ENCODE measurements at regions not wholly inside any gene's neighbourhood (a gene's known extent, or its start where the extent isn't known, plus 50 kb on each side); places are given as distances from the start of the nearest gene placed in this dataset.

GRCh38 chr5:26669523-26669922, 368.9 kb downstream of the CDH9 start:
- no peak for DNase-seq

DNA sequence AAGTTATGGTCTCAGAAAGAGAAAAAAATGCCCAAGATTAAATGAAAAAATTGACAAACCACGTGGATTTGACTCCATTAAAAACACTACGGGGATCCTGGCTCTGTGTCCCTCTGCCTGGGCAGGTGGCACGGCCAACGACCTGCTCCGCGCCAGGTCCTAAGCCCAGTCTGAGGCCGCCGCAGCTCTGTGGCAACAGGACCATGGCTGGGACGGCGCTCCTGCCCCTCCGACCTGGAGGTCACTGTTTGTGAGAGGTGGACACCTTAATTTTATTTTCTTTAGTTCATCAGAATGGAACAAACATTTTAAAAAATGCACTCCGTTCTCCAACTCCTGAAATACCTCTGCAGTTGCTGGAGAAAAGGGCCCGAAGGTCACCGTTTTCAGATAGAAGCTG, 369.4 kb downstream of the CDH9 start:
- DNase-seq = no peak

GRCh38 chr5:26666371-26666770, 372.0 kb downstream of the CDH9 start:
- DNase-seq = no peak

DNA sequence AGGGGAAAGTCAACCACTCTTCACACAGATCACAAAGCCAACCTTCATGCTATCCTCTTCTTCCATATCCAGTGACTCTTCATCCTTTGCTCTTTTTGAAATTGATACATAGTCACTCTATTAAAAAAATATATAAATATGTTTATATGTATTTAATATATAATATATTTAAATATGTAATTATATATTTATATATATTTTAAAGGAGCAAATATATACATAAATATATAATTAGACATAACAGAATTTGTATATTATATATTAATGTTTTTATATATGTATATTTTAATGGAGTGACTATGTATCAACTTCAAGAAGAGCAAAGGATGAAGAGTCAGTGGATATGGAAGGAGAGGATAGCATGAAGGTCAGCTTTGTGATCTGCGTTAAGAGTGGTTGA, 374.9 kb downstream of the CDH9 start:
- DNase-seq = no peak

DNA sequence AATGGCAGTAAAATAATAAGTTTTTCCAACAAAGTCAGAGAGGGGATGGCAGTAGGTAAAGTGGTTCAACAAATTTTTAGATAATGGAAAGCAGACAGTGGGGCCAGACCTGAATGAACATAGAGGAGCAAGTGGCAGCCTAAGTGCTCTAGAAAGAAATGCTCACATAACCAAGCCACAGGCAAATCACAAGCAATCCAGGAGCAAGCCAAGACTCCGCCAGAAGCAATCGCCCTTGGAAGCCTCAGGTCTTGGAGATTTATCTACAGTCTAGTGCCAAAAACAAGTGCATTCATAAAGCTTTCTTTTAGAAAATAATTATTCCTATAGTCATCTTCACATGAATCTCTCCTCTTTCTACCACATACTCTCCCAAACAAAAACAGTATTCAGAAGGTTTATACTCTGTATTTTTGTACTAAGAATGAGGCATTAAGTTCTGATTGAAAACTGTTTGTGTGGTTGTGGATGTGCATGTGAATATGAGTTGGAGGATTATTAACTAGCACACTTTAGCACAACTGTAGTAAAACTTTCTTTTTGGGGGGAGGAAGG, 375.5 kb downstream of the CDH9 start:
- DNase-seq = no peak

DNA sequence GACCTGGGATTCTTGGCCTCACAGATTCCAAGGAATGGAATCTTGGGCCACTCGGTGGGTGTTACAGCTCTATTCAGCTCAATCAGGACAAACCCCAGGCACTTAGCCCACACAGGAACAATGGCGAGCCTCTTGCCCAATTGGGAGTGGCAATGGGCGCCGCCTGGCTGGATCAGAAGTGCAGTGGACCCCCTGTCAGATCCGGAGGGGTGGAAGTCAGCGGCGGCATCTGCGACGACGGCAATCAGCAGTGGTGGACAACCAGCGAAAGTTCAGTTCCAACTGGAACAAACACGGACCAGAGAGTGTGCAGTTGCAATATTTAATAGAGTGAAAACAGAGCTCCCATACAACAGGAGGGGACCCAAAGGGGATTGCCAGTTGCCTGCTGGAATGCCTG, 378.3 kb downstream of the CDH9 start:
- no peak for DNase-seq

GRCh38 chr5:26649000-26649399, 389.4 kb downstream of the CDH9 start:
- DNase-seq = no peak

- DNase-seq = no peak
Measured at GRCh38 chr5:26647781-26648180, 390.6 kb downstream of the CDH9 start.

- no peak for DNase-seq
Measured at GRCh38 chr5:26645659-26646058, 392.7 kb downstream of the CDH9 start.

GRCh38 chr5:26641492-26641891, 396.9 kb downstream of the CDH9 start:
- no peak for DNase-seq

GRCh38 chr5:26625099-26625498, 413.3 kb downstream of the CDH9 start:
- no peak for DNase-seq

GRCh38 chr5:26622947-26623346, 415.4 kb downstream of the CDH9 start:
- DNase-seq = peak; percentile 36

DNA sequence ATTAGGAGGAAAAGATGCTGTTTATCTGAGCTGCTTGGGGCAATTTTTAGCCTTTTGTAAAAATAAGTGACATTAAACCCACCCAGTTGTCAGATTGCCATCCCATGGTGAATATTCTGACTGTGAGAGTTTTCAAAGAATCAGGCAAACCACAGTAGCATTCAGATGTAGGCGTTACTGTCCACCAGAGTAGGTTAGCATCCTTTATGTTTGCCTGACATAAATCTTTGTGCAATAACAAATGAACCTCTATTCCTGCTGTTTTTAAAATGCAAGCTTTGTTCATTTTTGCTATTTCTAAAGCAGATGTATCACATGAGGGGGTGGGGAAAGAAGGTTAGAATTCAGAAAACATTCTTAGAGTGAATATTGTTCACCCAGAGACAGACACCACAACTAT, 427.8 kb downstream of the CDH9 start:
- DNase-seq = no peak

GRCh38 chr5:26601563-26601962, 436.8 kb downstream of the CDH9 start:
- DNase-seq = no peak

DNA sequence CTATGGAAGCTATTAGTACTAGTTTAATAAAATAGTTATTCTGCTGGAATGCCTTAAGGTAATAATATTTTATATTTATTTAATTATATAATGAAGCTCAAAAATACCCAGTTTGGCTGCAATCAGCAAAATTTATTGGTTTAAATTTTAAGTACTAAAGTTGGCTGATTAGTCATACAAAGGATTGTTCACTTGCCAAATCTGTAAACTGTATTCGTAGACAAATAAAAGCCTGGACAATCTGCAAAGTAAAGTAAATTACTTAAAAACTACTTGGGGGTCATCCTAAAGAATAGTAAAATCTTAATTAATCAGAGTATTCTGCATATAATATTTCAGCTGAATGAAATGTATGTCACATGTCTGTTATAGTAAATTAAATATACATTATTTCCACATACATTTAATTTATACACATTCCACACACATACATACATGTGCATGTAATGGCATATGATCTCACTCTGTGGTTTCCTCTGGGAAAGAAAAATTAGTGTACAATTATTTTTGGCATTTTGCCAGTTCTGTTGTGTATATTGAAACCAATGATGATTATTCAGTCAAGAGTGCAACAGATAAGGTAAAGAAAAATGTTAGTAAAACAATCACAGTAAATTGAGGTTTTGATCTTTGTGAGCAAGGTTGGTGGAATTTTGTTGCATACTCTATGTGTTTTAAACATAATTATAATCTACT, 455.9 kb downstream of the CDH9 start:
- no peak for DNase-seq

GRCh38 chr5:26579712-26580111, 458.7 kb downstream of the CDH9 start:
- DNase-seq = no peak

DNA sequence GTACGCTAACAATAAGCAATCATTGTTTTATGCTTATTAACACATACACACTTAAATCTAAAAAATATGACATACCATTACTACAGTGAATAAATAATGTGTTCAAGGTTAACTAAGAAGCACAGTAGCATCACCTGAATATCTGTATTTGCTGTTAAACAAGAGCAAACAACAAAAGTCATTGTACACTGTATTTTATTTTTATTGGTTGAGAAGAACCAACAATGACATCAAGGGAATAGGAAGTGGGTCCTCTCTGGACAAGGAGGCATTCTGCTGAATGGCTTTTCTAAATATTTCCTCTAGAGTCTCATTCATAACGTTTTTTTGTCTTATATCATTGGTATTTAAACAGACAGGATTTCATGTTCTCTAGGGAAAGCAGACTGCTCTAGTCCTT, 460.4 kb downstream of the CDH9 start:
- DNase-seq = peak; percentile 20

DNA sequence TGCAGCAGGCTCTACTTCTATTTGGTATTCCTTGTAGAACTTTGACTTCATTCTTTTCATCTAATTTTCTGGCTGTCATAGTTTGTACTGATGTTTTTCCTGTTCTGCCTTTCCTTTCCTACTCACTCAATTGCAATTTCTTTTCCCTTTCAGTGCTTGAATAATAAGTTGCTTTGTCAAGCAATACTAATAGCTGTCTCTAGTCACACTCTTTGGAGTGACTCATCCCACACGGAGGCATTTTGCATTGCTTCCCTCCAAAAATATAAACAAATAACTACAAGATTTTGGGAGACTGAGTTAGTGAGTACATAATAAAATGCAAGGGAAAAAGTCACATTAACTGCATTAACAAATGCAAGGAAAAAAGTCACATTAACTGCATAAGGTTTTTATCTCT, 465.9 kb downstream of the CDH9 start:
- DNase-seq = no peak

DNA sequence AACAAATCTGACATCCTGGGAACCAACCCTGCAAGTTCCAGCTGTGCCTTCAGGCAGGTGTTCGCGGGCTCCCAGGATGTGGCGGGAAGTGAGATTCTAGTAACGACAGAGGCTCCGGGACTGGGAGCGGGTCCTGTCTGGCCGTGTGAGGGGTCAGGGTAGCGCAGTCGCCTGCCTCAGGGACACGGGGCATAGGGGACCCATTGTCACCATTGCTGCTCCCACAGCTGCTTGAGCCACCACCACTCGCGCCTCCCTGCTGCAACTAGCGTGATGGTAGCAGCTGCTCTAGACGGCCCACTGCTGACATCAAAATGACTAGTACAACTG, 468.5 kb downstream of the CDH9 start:
- no peak for DNase-seq

GRCh38 chr5:26569241-26569928, 469.0 kb downstream of the CDH9 start:
- DNase-seq = no peak

GRCh38 chr5:26568316-26568715, 470.1 kb downstream of the CDH9 start:
- DNase-seq = no peak

GRCh38 chr5:26563979-26564378, 474.4 kb downstream of the CDH9 start:
- DNase-seq = no peak

GRCh38 chr5:26553079-26553478, 485.3 kb downstream of the CDH9 start:
- DNase-seq = peak; percentile 58

- DNase-seq = no peak
Measured at GRCh38 chr5:26543987-26544386, 494.4 kb downstream of the CDH9 start.

DNA sequence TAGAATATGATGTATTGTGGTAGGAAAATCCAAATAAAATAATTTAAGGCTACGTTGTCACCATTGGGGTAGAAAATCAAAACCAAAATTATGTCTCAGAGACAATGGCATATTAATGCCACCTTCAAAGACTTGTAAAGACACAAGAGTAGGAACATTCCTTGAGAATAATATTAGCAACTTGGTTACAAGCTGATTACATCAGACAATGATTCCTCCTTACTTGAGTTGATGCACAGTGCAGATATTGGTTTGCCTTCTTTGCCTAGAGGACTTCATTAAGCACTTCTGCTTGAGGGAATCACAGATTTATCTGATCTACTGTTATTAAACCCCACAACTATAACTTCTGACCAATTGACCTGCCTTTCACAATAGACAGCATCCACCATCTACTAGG, 500.2 kb downstream of the CDH9 start:
- no peak for DNase-seq
